H1 (cell line): ENCODE measurements at regions not wholly inside any gene's neighbourhood (a gene's known extent, or its start where the extent isn't known, plus 50 kb on each side); places are given as distances from the start of the nearest gene placed in this dataset.

Source experiments
- POLR2A ChIP-seq, 2 experiments: IDR thresholded peaks; 1 replicate in 1 of 2; 2 replicates in 1 of 2; pipeline ENCODE4 v1.6.1; 2011; ENCODE audit warnings: low read depth in 2 of 2, low read length in 2 of 2, mild to moderate bottlenecking in 2 of 2; ENCODE audit errors: control extremely low read depth in 1 of 2
- TF ChIP-seq, protein P1 (sequence below), 3 experiments: IDR thresholded peaks; 1 replicate in 2 of 3; 2 replicates in 1 of 3; pipeline versions ENCODE4 v1.5.1 to v1.6.1; 2011; ENCODE audit warnings: low read length in 3 of 3, mild to moderate bottlenecking in 3 of 3, inconsistent platforms in 2 of 3, low read depth in 1 of 3, moderate library complexity in 1 of 3; ENCODE audit not compliant: insufficient read depth in 1 of 3; ENCODE audit errors: control extremely low read depth in 1 of 3

DNA sequence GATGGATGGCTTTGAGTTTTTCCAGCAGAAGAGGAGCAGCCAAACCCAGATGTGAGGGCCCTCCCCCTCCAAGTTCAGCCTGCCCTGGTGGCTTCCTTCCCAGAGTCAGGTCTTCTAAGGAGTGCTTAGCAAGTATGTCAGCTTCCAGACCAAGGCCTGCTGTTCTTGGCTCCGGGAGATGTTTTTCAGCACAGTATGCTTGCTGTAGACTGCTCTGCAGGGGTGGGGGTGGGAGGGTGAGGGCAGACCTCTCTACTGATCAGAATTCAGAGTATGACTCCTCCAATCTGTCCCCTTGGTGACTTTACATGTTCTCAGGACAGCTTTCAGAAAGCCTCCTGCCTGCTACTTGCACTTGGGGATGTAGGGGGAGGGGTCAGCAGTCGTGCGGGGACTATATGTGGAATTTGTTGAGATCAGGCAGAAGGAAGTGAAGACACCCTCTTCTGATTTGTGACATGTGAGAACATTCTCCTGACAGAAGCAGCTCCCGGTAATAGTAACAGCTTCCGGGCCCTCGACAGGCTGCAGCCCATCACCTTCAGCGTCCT is 516.4 kb upstream of the ZMIZ1 start:
- TF ChIP-seq, protein P1, sequence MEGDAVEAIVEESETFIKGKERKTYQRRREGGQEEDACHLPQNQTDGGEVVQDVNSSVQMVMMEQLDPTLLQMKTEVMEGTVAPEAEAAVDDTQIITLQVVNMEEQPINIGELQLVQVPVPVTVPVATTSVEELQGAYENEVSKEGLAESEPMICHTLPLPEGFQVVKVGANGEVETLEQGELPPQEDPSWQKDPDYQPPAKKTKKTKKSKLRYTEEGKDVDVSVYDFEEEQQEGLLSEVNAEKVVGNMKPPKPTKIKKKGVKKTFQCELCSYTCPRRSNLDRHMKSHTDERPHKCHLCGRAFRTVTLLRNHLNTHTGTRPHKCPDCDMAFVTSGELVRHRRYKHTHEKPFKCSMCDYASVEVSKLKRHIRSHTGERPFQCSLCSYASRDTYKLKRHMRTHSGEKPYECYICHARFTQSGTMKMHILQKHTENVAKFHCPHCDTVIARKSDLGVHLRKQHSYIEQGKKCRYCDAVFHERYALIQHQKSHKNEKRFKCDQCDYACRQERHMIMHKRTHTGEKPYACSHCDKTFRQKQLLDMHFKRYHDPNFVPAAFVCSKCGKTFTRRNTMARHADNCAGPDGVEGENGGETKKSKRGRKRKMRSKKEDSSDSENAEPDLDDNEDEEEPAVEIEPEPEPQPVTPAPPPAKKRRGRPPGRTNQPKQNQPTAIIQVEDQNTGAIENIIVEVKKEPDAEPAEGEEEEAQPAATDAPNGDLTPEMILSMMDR (IDR thresholded peaks at IDR 0.05; ENCODE audit: control extremely low read depth in 1 of 3, insufficient read depth in 1 of 3, low read depth in 1 of 3, low read length in 3 of 3) = no peak
- no peak for TF ChIP-seq POLR2A (IDR thresholded peaks at IDR 0.05; ENCODE audit: control extremely low read depth in 1 of 2, low read depth in 2 of 2, low read length in 2 of 2)
